Neural cell (in vitro differentiated cells): ENCODE measurements at regions not wholly inside any gene's neighbourhood (a gene's known extent, or its start where the extent isn't known, plus 50 kb on each side); places are given as distances from the start of the nearest gene placed in this dataset.

Source experiments
- H2AFZ ChIP-seq: fragments of 200-600, 300-800 bp; sonication (generic), shearing (Covaris generic); 2 replicates; pipeline ENCODE4 v1.6.0; 2014; ENCODE audit warnings: low read depth, mild to moderate bottlenecking, antibody characterized with exemption, low read length, moderate library complexity
- H3F3A ChIP-seq: fragments of 200-600 bp; shearing (Covaris generic); 2 replicates; pipeline ENCODE4 v1.6.1; 2016; ENCODE audit warnings: mild to moderate bottlenecking, moderate library complexity, mixed read lengths, antibody characterized with exemption, low read length; ENCODE audit not compliant: insufficient read depth, poor library complexity, severe bottlenecking
- H3K27ac ChIP-seq: fragments of 200-600, 300-800 bp; sonication (generic), shearing (Covaris generic); 2 replicates; pipeline ENCODE4 v1.5.1; 2014; ENCODE audit warnings: mild to moderate bottlenecking, low read length, moderate library complexity
- H3K27me3 ChIP-seq: fragments of 300-800, 200-600 bp; sonication (generic), shearing (Covaris generic); 2 replicates; pipeline ENCODE4 v1.6.0; 2014; ENCODE audit warnings: mild to moderate bottlenecking, low read depth, low read length, moderate library complexity; ENCODE audit not compliant: insufficient read depth
- H3K36me3 ChIP-seq: fragments of 300-800, 200-600 bp; sonication (generic), shearing (Covaris generic); 2 replicates; pipeline ENCODE4 v1.5.1; 2014; ENCODE audit warnings: mild to moderate bottlenecking, antibody characterized with exemption, low read length, moderate library complexity; ENCODE audit not compliant: insufficient read depth
- H3K4me2 ChIP-seq: fragments of 300-800, 200-600 bp; sonication (generic), shearing (Covaris generic); 2 replicates; pipeline ENCODE4 v1.6.0; 2014; ENCODE audit warnings: mild to moderate bottlenecking, low read length
- H3K4me3 ChIP-seq: fragments of 300-800, 200-600 bp; sonication (generic), shearing (Covaris generic); 2 replicates; pipeline ENCODE4 v1.5.1; 2014; ENCODE audit warnings: mild to moderate bottlenecking, low read length, moderate library complexity
- H3K79me2 ChIP-seq: fragments of 200-600 bp; shearing (Covaris generic); replicated peaks from 2 replicates; pipeline ENCODE4 v1.6.0; 2014; ENCODE audit warnings: mild to moderate bottlenecking, low read length, moderate library complexity; ENCODE audit not compliant: insufficient read depth
- H3K9ac ChIP-seq: fragments of 300-800, 200-600 bp; sonication (generic), shearing (Covaris generic); 2 replicates; pipeline ENCODE4 v1.6.1; 2016; ENCODE audit warnings: mild to moderate bottlenecking, low read length, mixed read lengths
- H3K9me2 ChIP-seq: fragments of 200-600 bp; shearing (Covaris generic); 2 replicates; pipeline ENCODE4 v1.6.1; 2016; ENCODE audit warnings: mild to moderate bottlenecking, low read length, mixed read lengths; ENCODE audit not compliant: insufficient read depth
- H3K9me3 ChIP-seq: fragments of 200-600, 300-800 bp; sonication (generic), shearing (Covaris generic); 2 replicates; pipeline ENCODE4 v1.6.1; 2016; ENCODE audit warnings: mild to moderate bottlenecking, mixed run types, low read length, moderate library complexity, mixed read lengths
- H4K20me1 ChIP-seq: fragments of 200-600 bp; shearing (Covaris generic); 2 replicates; pipeline ENCODE4 v1.6.1; 2016; ENCODE audit warnings: mild to moderate bottlenecking, mixed run types; ENCODE audit not compliant: insufficient read depth
- EP300 ChIP-seq: fragments of 450-650 bp; conservative IDR thresholded peaks from 2 replicates; pipeline ENCODE4 v1.6.1; 2014; ENCODE audit warnings: antibody characterized with exemption, mild to moderate bottlenecking, moderate library complexity; ENCODE audit not compliant: poor library complexity, severe bottlenecking
- EZH2 ChIP-seq: fragments of 200-600, 300-800 bp; shearing (Covaris generic), sonication (generic); IDR thresholded peaks from 2 replicates; pipeline ENCODE4 v1.6.1; 2014; ENCODE audit warnings: antibody characterized with exemption, low read length, borderline replicate concordance, mild to moderate bottlenecking; ENCODE audit not compliant: insufficient read depth, poor library complexity, severe bottlenecking
- MXI1 ChIP-seq: fragments of 450-650 bp; conservative IDR thresholded peaks from 2 replicates; pipeline ENCODE4 v1.6.1; 2014; ENCODE audit warnings: antibody characterized with exemption, mild to moderate bottlenecking; ENCODE audit not compliant: poor library complexity, severe bottlenecking
- POLR2AphosphoS5 ChIP-seq: IDR thresholded peaks from 2 replicates; pipeline ENCODE4 v1.6.1; 2012
- RAD21 ChIP-seq: fragments of 450-650 bp; conservative IDR thresholded peaks from 2 replicates; pipeline ENCODE4 v1.6.1; 2014; ENCODE audit warnings: antibody characterized with exemption, mild to moderate bottlenecking, moderate library complexity
- SMC3 ChIP-seq: fragments of 450-650 bp; conservative IDR thresholded peaks from 2 replicates; pipeline ENCODE4 v1.6.1; 2014; ENCODE audit warnings: antibody characterized with exemption, mild to moderate bottlenecking, moderate library complexity; ENCODE audit not compliant: poor library complexity
- TAF1 ChIP-seq: IDR thresholded peaks from 2 replicates; pipeline ENCODE4 v1.6.1; 2012; ENCODE audit warnings: low read depth
- TF ChIP-seq, protein P1 (sequence below): fragments of 450-650 bp; IDR thresholded peaks from 2 replicates; pipeline ENCODE4 v1.5.1; 2014; ENCODE audit warnings: antibody characterized with exemption, mild to moderate bottlenecking, moderate library complexity; ENCODE audit not compliant: poor library complexity, severe bottlenecking
- TF ChIP-seq, protein P2 (sequence below): IDR thresholded peaks from 2 replicates; pipeline ENCODE4 v1.6.1; 2012; ENCODE audit warnings: borderline replicate concordance

DNA sequence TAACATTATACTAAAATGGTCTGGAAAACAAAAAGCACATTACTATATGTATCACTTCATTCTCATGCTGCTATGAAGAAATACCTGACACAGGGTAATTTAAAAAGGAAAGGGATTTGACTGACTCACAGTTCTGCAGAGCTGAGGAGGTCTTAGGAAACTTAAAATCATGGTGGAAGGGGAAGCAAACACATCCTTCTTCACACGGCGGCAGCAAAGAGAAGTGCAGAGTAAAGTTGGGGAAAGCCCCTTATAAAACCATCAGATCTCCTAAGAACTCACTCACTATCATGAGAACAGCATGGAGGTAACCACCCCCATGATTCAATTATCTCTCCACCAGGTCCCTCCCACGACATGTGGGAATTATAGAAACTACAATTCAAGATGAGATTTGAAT, 60.0 kb downstream of the FAM181B start:
- H3K4me3 ChIP-seq, result no peak overlapping the region
- H3K27me3 ChIP-seq, result no peaks in the 10 kb centered on the region
- H3K9me2 ChIP-seq, result no peaks in the 10 kb centered on the region
- no peaks in the 10 kb centered on the region for H3K9me3 ChIP-seq
- no peak overlapping the region for H3K4me2 ChIP-seq
- no peak overlapping the region for H3K9ac ChIP-seq
- H3K27ac ChIP-seq, result no peak overlapping the region
- no peaks in the 10 kb centered on the region for H4K20me1 ChIP-seq
- no peaks in the 10 kb centered on the region for H3F3A ChIP-seq
- TF ChIP-seq EP300 (no peak), RAD21 (no peak), SMC3 (no peak), EZH2 (no peak), MXI1 (no peak), TAF1 (no peak), POLR2AphosphoS5 (no peak)
- TF ChIP-seq, protein P1, sequence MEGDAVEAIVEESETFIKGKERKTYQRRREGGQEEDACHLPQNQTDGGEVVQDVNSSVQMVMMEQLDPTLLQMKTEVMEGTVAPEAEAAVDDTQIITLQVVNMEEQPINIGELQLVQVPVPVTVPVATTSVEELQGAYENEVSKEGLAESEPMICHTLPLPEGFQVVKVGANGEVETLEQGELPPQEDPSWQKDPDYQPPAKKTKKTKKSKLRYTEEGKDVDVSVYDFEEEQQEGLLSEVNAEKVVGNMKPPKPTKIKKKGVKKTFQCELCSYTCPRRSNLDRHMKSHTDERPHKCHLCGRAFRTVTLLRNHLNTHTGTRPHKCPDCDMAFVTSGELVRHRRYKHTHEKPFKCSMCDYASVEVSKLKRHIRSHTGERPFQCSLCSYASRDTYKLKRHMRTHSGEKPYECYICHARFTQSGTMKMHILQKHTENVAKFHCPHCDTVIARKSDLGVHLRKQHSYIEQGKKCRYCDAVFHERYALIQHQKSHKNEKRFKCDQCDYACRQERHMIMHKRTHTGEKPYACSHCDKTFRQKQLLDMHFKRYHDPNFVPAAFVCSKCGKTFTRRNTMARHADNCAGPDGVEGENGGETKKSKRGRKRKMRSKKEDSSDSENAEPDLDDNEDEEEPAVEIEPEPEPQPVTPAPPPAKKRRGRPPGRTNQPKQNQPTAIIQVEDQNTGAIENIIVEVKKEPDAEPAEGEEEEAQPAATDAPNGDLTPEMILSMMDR, result no peak
- TF ChIP-seq, protein P2, sequence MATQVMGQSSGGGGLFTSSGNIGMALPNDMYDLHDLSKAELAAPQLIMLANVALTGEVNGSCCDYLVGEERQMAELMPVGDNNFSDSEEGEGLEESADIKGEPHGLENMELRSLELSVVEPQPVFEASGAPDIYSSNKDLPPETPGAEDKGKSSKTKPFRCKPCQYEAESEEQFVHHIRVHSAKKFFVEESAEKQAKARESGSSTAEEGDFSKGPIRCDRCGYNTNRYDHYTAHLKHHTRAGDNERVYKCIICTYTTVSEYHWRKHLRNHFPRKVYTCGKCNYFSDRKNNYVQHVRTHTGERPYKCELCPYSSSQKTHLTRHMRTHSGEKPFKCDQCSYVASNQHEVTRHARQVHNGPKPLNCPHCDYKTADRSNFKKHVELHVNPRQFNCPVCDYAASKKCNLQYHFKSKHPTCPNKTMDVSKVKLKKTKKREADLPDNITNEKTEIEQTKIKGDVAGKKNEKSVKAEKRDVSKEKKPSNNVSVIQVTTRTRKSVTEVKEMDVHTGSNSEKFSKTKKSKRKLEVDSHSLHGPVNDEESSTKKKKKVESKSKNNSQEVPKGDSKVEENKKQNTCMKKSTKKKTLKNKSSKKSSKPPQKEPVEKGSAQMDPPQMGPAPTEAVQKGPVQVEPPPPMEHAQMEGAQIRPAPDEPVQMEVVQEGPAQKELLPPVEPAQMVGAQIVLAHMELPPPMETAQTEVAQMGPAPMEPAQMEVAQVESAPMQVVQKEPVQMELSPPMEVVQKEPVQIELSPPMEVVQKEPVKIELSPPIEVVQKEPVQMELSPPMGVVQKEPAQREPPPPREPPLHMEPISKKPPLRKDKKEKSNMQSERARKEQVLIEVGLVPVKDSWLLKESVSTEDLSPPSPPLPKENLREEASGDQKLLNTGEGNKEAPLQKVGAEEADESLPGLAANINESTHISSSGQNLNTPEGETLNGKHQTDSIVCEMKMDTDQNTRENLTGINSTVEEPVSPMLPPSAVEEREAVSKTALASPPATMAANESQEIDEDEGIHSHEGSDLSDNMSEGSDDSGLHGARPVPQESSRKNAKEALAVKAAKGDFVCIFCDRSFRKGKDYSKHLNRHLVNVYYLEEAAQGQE, result no peak
- H3K79me2 ChIP-seq, result no peaks in the 10 kb centered on the region
- H2AFZ ChIP-seq, result no peak overlapping the region
- no peaks in the 10 kb centered on the region for H3K36me3 ChIP-seq

DNA sequence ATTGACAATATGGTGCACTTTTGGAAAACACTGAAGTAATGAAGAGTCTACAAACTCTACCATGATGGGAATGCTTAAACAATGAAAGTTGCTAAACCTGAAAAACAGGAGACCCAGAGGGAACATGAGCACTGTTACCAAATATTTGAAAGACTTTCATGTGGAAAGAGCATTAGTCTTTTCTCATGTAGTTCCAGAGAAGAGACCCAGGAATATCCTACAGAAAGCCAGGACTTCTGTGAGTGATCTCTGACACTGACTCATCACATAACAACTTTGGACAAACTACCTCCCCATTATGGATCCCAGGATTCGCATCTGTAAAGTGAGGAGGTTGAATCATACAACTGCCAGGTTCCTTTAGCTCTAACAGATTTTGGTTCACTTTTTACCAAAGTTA, 62.2 kb downstream of the FAM181B start:
- Histone ChIP-seq H3K9me3 (no peaks in the 10 kb centered on the region), H2AFZ (no peak overlapping the region)
- TF ChIP-seq SMC3 (no peak), EZH2 (no peak), TAF1 (no peak), POLR2AphosphoS5 (no peak), EP300 (no peak), RAD21 (no peak), MXI1 (no peak)
- TF ChIP-seq, protein P2, result no peak
- TF ChIP-seq, protein P1, result no peak

More for the DNA sequence above, 62.2 kb downstream of the FAM181B start:
- Histone ChIP-seq H3K27ac (no peak overlapping the region), H3K4me3 (no peak overlapping the region), H3K79me2 (no peaks in the 10 kb centered on the region), H3F3A (no peaks in the 10 kb centered on the region), H4K20me1 (no peaks in the 10 kb centered on the region), H3K9me2 (no peaks in the 10 kb centered on the region), H3K27me3 (no peaks in the 10 kb centered on the region), H3K36me3 (no peaks in the 10 kb centered on the region), H3K4me2 (no peak overlapping the region), H3K9ac (no peak overlapping the region)
